ENCODE measurements at regions not wholly inside any gene's neighbourhood (a gene's known extent, or its start where the extent isn't known, plus 50 kb on each side); places are given as distances from the start of the nearest gene placed in this dataset.

- POLR2A ChIA-PET: no interaction called here
- CTCF ChIA-PET: no interaction called here
- no peak for DNase-seq (ENCODE audit: extremely low spot score)
- TF ChIP-seq FOXM1 (IDR thresholded peaks at IDR 0.05; ENCODE audit: borderline replicate concordance): no peak
- TF ChIP-seq ELF4 (IDR thresholded peaks at IDR 0.05): no peak
- no peak for TF ChIP-seq NFRKB (IDR thresholded peaks at IDR 0.05)
- no peak for TF ChIP-seq L3MBTL2 (conservative IDR thresholded peaks at IDR 0.05)
- no peak for TF ChIP-seq BHLHE40 (IDR thresholded peaks at IDR 0.05; ENCODE audit: borderline replicate concordance)
- TF ChIP-seq HDGF (IDR thresholded peaks at IDR 0.05; ENCODE audit: borderline replicate concordance): no peak
- TF ChIP-seq FOXA1 (IDR thresholded peaks at IDR 0.05): no peak
- TF ChIP-seq ZNF384 (IDR thresholded peaks at IDR 0.05): no peak
- TF ChIP-seq, protein P1, sequence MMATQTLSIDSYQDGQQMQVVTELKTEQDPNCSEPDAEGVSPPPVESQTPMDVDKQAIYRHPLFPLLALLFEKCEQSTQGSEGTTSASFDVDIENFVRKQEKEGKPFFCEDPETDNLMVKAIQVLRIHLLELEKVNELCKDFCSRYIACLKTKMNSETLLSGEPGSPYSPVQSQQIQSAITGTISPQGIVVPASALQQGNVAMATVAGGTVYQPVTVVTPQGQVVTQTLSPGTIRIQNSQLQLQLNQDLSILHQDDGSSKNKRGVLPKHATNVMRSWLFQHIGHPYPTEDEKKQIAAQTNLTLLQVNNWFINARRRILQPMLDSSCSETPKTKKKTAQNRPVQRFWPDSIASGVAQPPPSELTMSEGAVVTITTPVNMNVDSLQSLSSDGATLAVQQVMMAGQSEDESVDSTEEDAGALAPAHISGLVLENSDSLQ (IDR thresholded peaks at IDR 0.05): no peak
- TF ChIP-seq TARDBP (IDR thresholded peaks at IDR 0.05): no peak
- TF ChIP-seq ARNT (IDR thresholded peaks at IDR 0.05): no peak
- no peak for TF ChIP-seq LEF1 (IDR thresholded peaks at IDR 0.05; ENCODE audit: borderline replicate concordance)
- no peak for TF ChIP-seq FOXK2 (IDR thresholded peaks at IDR 0.05)
- TF ChIP-seq SP1 (IDR thresholded peaks at IDR 0.05): no peak
- TF ChIP-seq CTBP1 (IDR thresholded peaks at IDR 0.05; ENCODE audit: borderline replicate concordance): no peak
- no peak for TF ChIP-seq SUZ12 (IDR thresholded peaks at IDR 0.05)
Observed at GRCh38 chr12:86473231-86473630, 217.0 kb upstream of the MGAT4C start.

- TF ChIP-seq FOXK2 (IDR thresholded peaks at IDR 0.05) (no peak), HDGF (IDR thresholded peaks at IDR 0.05; ENCODE audit: borderline replicate concordance) (no peak), FOXA1 (IDR thresholded peaks at IDR 0.05) (no peak), FOXM1 (IDR thresholded peaks at IDR 0.05; ENCODE audit: borderline replicate concordance) (no peak), SUZ12 (IDR thresholded peaks at IDR 0.05) (no peak), ELF4 (IDR thresholded peaks at IDR 0.05) (no peak), LEF1 (IDR thresholded peaks at IDR 0.05; ENCODE audit: borderline replicate concordance) (no peak), BHLHE40 (IDR thresholded peaks at IDR 0.05; ENCODE audit: borderline replicate concordance) (no peak)
- TF ChIP-seq, protein P1 (IDR thresholded peaks at IDR 0.05): no peak
- POLR2A ChIA-PET: no interaction called here
- CTCF ChIA-PET: no interaction called here
- no peak for DNase-seq (ENCODE audit: extremely low spot score)
Observed at GRCh38 chr12:86456776-86457175, 200.6 kb upstream of the MGAT4C start.

GRCh38 chr12:86456241-86456640 is 200.1 kb upstream of the MGAT4C start:
- ChIA-PET CTCF (no interaction called here), POLR2A (no interaction called here)
- TF ChIP-seq CTBP1 (IDR thresholded peaks at IDR 0.05; ENCODE audit: borderline replicate concordance): no peak
- no peak for TF ChIP-seq SP1 (IDR thresholded peaks at IDR 0.05)
- TF ChIP-seq HDGF (IDR thresholded peaks at IDR 0.05; ENCODE audit: borderline replicate concordance): no peak
- TF ChIP-seq LEF1 (IDR thresholded peaks at IDR 0.05; ENCODE audit: borderline replicate concordance): no peak
- no peak for TF ChIP-seq FOXM1 (IDR thresholded peaks at IDR 0.05; ENCODE audit: borderline replicate concordance)
- no peak for TF ChIP-seq SUZ12 (IDR thresholded peaks at IDR 0.05)
- no peak for TF ChIP-seq ARNT (IDR thresholded peaks at IDR 0.05)
- TF ChIP-seq L3MBTL2 (conservative IDR thresholded peaks at IDR 0.05): no peak
- TF ChIP-seq NFRKB (IDR thresholded peaks at IDR 0.05): no peak
- TF ChIP-seq FOXK2 (IDR thresholded peaks at IDR 0.05): no peak
- no peak for DNase-seq (ENCODE audit: extremely low spot score)

GRCh38 chr12:86445356-86445755 is 189.2 kb upstream of the MGAT4C start:
- TF ChIP-seq FOXA1 (IDR thresholded peaks at IDR 0.05): no peak
- TF ChIP-seq, protein P1 (IDR thresholded peaks at IDR 0.05): no peak
- TF ChIP-seq L3MBTL2 (conservative IDR thresholded peaks at IDR 0.05): no peak
- TF ChIP-seq HDGF (IDR thresholded peaks at IDR 0.05; ENCODE audit: borderline replicate concordance): no peak
- TF ChIP-seq SP1 (IDR thresholded peaks at IDR 0.05): no peak
- no peak for TF ChIP-seq NFRKB (IDR thresholded peaks at IDR 0.05)
- TF ChIP-seq FOXM1 (IDR thresholded peaks at IDR 0.05; ENCODE audit: borderline replicate concordance): no peak
- no peak for TF ChIP-seq ZNF384 (IDR thresholded peaks at IDR 0.05)
- DNase-seq (ENCODE audit: extremely low spot score): no peak
- POLR2A ChIA-PET: no interaction called here
- CTCF ChIA-PET: no interaction called here

DNA sequence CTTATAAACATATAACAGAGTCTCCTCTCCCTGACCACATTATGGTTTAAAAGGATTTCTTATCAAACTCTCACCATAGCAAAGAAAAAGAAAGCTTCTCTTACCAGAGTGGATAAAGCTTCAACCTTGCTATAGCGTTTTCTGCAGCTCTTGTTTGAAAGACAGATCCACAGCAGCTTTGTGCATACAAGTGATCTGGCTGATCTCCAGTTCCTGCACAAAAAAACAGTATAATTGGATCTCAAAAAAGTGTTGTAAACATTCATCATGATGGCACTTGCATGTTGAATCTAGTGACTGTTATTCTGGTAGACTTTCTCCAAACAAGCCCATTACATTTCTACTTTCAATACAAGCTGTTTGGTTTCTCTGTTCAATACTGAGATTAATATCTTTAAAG is 178.9 kb upstream of the MGAT4C start:
- no peak for TF ChIP-seq FOXM1 (IDR thresholded peaks at IDR 0.05; ENCODE audit: borderline replicate concordance)
- TF ChIP-seq SUZ12 (IDR thresholded peaks at IDR 0.05): no peak
- TF ChIP-seq CTBP1 (IDR thresholded peaks at IDR 0.05; ENCODE audit: borderline replicate concordance): no peak
- TF ChIP-seq FOXK2 (IDR thresholded peaks at IDR 0.05): no peak
- TF ChIP-seq ZNF384 (IDR thresholded peaks at IDR 0.05): no peak
- no peak for TF ChIP-seq L3MBTL2 (conservative IDR thresholded peaks at IDR 0.05)
- TF ChIP-seq FOXA1 (IDR thresholded peaks at IDR 0.05): no peak
- no peak for TF ChIP-seq TARDBP (IDR thresholded peaks at IDR 0.05)
- TF ChIP-seq HDGF (IDR thresholded peaks at IDR 0.05; ENCODE audit: borderline replicate concordance): no peak
- no peak for TF ChIP-seq ARNT (IDR thresholded peaks at IDR 0.05)
- TF ChIP-seq BHLHE40 (IDR thresholded peaks at IDR 0.05; ENCODE audit: borderline replicate concordance): no peak
- TF ChIP-seq ELF4 (IDR thresholded peaks at IDR 0.05): no peak
- TF ChIP-seq SP1 (IDR thresholded peaks at IDR 0.05): no peak
- ChIA-PET CTCF (no interaction called here), POLR2A (no interaction called here)
- DNase-seq (ENCODE audit: extremely low spot score): no peak

- no peak for DNase-seq (ENCODE audit: extremely low spot score)
- TF ChIP-seq ELF4 (IDR thresholded peaks at IDR 0.05): no peak
- no peak for TF ChIP-seq HDGF (IDR thresholded peaks at IDR 0.05; ENCODE audit: borderline replicate concordance)
- no peak for TF ChIP-seq LEF1 (IDR thresholded peaks at IDR 0.05; ENCODE audit: borderline replicate concordance)
- TF ChIP-seq FOXK2 (IDR thresholded peaks at IDR 0.05): no peak
- TF ChIP-seq L3MBTL2 (conservative IDR thresholded peaks at IDR 0.05): no peak
- TF ChIP-seq, protein P1 (IDR thresholded peaks at IDR 0.05): no peak
- TF ChIP-seq TARDBP (IDR thresholded peaks at IDR 0.05): no peak
- no peak for TF ChIP-seq FOXA1 (IDR thresholded peaks at IDR 0.05)
- no peak for TF ChIP-seq CTBP1 (IDR thresholded peaks at IDR 0.05; ENCODE audit: borderline replicate concordance)
- no peak for TF ChIP-seq ARNT (IDR thresholded peaks at IDR 0.05)
- no peak for TF ChIP-seq BHLHE40 (IDR thresholded peaks at IDR 0.05; ENCODE audit: borderline replicate concordance)
- TF ChIP-seq NFRKB (IDR thresholded peaks at IDR 0.05): no peak
- TF ChIP-seq SUZ12 (IDR thresholded peaks at IDR 0.05): no peak
- TF ChIP-seq SP1 (IDR thresholded peaks at IDR 0.05): no peak
- no peak for TF ChIP-seq ZNF384 (IDR thresholded peaks at IDR 0.05)
- CTCF ChIA-PET: no interaction called here
- POLR2A ChIA-PET: no interaction called here
Observed at GRCh38 chr12:86429824-86430223, 173.6 kb upstream of the MGAT4C start.

Data from HEK293T (cell line).